ENCODE measurements at regions not wholly inside any gene's neighbourhood (a gene's known extent, or its start where the extent isn't known, plus 50 kb on each side); places are given as distances from the start of the nearest gene placed in this dataset.
"Not testable (repeated sequence)": the region's sequence is repeated elsewhere in the genome, so short reads cannot be mapped to it uniquely, and the experiment has no call there.

GRCh38 chrX:12060489-12061260 is 77.6 kb upstream of the FRMPD4 start:
- Mint-ChIP-seq H3K36me3 (no peaks in the 10 kb centered on the region), H3K9me3 (ENCODE audit: low read depth) (no peaks in the 10 kb centered on the region), H3K27ac (no peak overlapping the region), H3K4me3 (no peak overlapping the region), H3K27me3 (no peaks in the 10 kb centered on the region), H3K4me1 (ENCODE audit: low read depth) (no peaks in the 10 kb centered on the region)

- no peak overlapping the region for H3K27ac Mint-ChIP-seq
- no peaks in the 10 kb centered on the region for H3K9me3 Mint-ChIP-seq (ENCODE audit: low read depth)
- H3K36me3 Mint-ChIP-seq: no peaks in the 10 kb centered on the region
- H3K4me3 Mint-ChIP-seq: no peak overlapping the region
- peaks cover 2% of the 10 kb centered on the region for H3K27me3 Mint-ChIP-seq
- no peaks in the 10 kb centered on the region for H3K4me1 Mint-ChIP-seq (ENCODE audit: low read depth)
Measured at GRCh38 chrX:12065251-12065650, 73.0 kb upstream of the FRMPD4 start.

DNA sequence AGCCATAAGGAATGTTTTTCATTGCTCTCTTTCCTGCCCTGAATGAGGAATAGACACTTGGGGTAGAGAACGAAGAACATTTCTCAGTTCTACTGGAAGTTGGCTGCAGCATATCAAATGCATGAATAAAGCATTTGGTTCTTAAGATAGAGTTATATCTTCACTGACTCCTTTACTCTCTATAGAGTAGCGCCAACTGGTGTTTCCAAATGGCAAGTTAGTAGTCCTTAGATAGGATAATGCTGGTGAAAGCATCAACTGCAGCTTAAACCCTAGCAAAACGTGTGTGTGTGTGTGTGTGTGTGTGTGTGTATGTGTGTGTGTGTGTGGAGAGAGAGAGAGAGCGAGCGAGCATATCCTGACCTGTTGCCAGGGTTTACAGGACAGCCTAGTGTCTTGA is 62.2 kb upstream of the FRMPD4 start:
- Mint-ChIP-seq H3K27ac (no peak overlapping the region), H3K4me1 (ENCODE audit: low read depth) (no peaks in the 10 kb centered on the region), H3K27me3 (peaks cover 2% of the 10 kb centered on the region), H3K4me3 (no peak overlapping the region), H3K9me3 (ENCODE audit: low read depth) (no peaks in the 10 kb centered on the region), H3K36me3 (no peaks in the 10 kb centered on the region)

DNA sequence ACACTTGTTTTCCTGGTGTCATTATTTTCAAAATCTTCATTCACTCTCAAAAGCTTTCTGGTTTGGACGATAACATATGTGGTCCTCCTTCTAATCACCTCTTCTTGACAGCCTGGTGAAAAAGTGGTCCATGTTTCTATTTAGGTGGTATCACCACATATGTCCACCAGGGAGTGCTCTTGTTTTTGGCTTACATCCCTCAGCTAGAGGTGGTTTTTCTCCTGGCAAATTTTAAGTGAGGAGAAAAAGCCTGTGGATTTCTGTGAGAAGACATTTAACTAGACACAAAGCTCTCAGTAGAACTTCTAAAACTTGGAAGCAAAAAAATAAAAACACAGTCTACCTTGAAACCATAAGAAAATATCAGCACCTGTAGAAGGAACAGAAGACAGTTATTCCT is 58.0 kb upstream of the FRMPD4 start:
- no peaks in the 10 kb centered on the region for H3K36me3 Mint-ChIP-seq
- peaks cover 2% of the 10 kb centered on the region for H3K27me3 Mint-ChIP-seq
- no peaks in the 10 kb centered on the region for H3K9me3 Mint-ChIP-seq (ENCODE audit: low read depth)
- no peak overlapping the region for H3K27ac Mint-ChIP-seq
- H3K4me1 Mint-ChIP-seq (ENCODE audit: low read depth): no peaks in the 10 kb centered on the region
- H3K4me3 Mint-ChIP-seq: no peak overlapping the region

GRCh38 chrX:12082959-12083358 is 55.3 kb upstream of the FRMPD4 start:
- not testable (repeated sequence) for H3K27me3 Mint-ChIP-seq; H3K9me3 Mint-ChIP-seq (ENCODE audit: low read depth); H3K4me3 Mint-ChIP-seq; H3K4me1 Mint-ChIP-seq (ENCODE audit: low read depth); H3K36me3 Mint-ChIP-seq; H3K27ac Mint-ChIP-seq
